ENCODE measurements at regions not wholly inside any gene's neighbourhood (a gene's known extent, or its start where the extent isn't known, plus 50 kb on each side); places are given as distances from the start of the nearest gene placed in this dataset.

GRCh38 chr4:83195269-83195668 is 80.7 kb upstream of the PLAC8 start:
- TF ChIP-seq, protein P1, sequence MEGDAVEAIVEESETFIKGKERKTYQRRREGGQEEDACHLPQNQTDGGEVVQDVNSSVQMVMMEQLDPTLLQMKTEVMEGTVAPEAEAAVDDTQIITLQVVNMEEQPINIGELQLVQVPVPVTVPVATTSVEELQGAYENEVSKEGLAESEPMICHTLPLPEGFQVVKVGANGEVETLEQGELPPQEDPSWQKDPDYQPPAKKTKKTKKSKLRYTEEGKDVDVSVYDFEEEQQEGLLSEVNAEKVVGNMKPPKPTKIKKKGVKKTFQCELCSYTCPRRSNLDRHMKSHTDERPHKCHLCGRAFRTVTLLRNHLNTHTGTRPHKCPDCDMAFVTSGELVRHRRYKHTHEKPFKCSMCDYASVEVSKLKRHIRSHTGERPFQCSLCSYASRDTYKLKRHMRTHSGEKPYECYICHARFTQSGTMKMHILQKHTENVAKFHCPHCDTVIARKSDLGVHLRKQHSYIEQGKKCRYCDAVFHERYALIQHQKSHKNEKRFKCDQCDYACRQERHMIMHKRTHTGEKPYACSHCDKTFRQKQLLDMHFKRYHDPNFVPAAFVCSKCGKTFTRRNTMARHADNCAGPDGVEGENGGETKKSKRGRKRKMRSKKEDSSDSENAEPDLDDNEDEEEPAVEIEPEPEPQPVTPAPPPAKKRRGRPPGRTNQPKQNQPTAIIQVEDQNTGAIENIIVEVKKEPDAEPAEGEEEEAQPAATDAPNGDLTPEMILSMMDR (IDR thresholded peaks at IDR 0.05; ENCODE audit: low read depth, low read length): no peak
- TF ChIP-seq POLR2A (IDR thresholded peaks at IDR 0.05; ENCODE audit: extremely low read depth, insufficient read length) (no peak), MAX (IDR thresholded peaks at IDR 0.05; ENCODE audit: low read depth, low read length) (no peak)

Measured in NB4 (cell line).